GM12878 (cell line): ENCODE measurements at regions not wholly inside any gene's neighbourhood (a gene's known extent, or its start where the extent isn't known, plus 50 kb on each side); places are given as distances from the start of the nearest gene placed in this dataset.

Experiments
- ATAC-seq: fragments of 200-7000 bp; cut with Tn5 transposase; 3 replicates; pipeline ENCODE4 v1.9.1; 2020; ENCODE audit warnings: mild to moderate bottlenecking, moderate library complexity
- BruUV-seq: library from RNA; stranded (reverse); fragments of 400-500 nt; replicated peaks from 2 replicates; lab custom pipeline; 2021; lab: Mats Ljungman, UMichigan
- CTCF ChIA-PET: fragments of 300-600 bp; sonication (Branson Sonifier 250); formaldehyde crosslinking; extraction: SDS; loops from one replicate; lab custom pipeline; 2021; ENCODE audit warnings: inconsistent platforms; lab: Yijun Ruan, JAX
- POLR2A ChIA-PET: fragments of 350-600 bp; formaldehyde crosslinking; extraction: SDS; loops from one replicate; lab custom pipeline; 2021; ENCODE audit warnings: inconsistent platforms; lab: Charles Lee
- RAD21 ChIA-PET: fragments of 300-600 bp; sonication (Branson Sonifier 250); formaldehyde crosslinking; loops from one replicate; lab custom pipeline; 2023; ENCODE audit warnings: antibody characterized with exemption; ENCODE audit not compliant: unreplicated experiment; lab: Charles Lee
- SMC1A ChIA-PET: fragments of 300-600 bp; sonication (Branson Sonifier 250); formaldehyde crosslinking; loops from one replicate; lab custom pipeline; 2023; ENCODE audit not compliant: unreplicated experiment, uncharacterized antibody; lab: Charles Lee
- DNase-seq: peaks from one replicate; pipeline ENCODE4 v3.0.0-alpha.2; 2011; ENCODE audit warnings: low read depth, low spot score
- FAIRE-seq: peaks from 3 replicates; lab custom pipeline; 2011; peaks lifted over from hg19 to GRCh38; lab: Jason Lieb, UNC
- H2AFZ ChIP-seq: 2 replicates; pipeline ENCODE4 v1.6.0; 2011; ENCODE audit warnings: low read depth, low read length, control low read depth; ENCODE audit not compliant: control insufficient read depth
- H3K27ac ChIP-seq: 2 replicates; pipeline ENCODE4 v1.5.1; 2011; ENCODE audit warnings: control low read depth; ENCODE audit not compliant: control insufficient read depth, insufficient read depth
- H3K27me3 ChIP-seq, 2 experiments: replicated peaks in 1 of 2; 2 replicates each; pipeline versions ENCODE4 v1.6.0 to v1.6.1; 2011; ENCODE audit warnings: low read length in 1 of 2; ENCODE audit not compliant: control insufficient read depth in 2 of 2, insufficient read depth in 2 of 2
- H3K36me3 ChIP-seq, 2 experiments: 2 replicates each; pipeline ENCODE4 v1.5.1; 2011; ENCODE audit warnings: low read length in 1 of 2; ENCODE audit not compliant: control insufficient read depth in 2 of 2, insufficient read depth in 2 of 2
- H3K4me1 ChIP-seq: 2 replicates; pipeline ENCODE4 v1.6.1; 2011; ENCODE audit warnings: mild to moderate bottlenecking, low read length, moderate library complexity, mixed read lengths; ENCODE audit not compliant: control insufficient read depth, insufficient read depth
- H3K4me2 ChIP-seq: 2 replicates; pipeline ENCODE4 v1.6.0; 2011; ENCODE audit warnings: control low read depth; ENCODE audit not compliant: control insufficient read depth, insufficient read depth
- H3K4me3 ChIP-seq: fragments of 200-600 bp; sonication (generic); 2 replicates; pipeline ENCODE4 v1.5.1; 2016
- H3K79me2 ChIP-seq: 2 replicates; pipeline ENCODE4 v1.6.0; 2011; ENCODE audit warnings: low read length; ENCODE audit not compliant: control insufficient read depth, insufficient read depth
- H3K9ac ChIP-seq: 2 replicates; pipeline ENCODE4 v1.8.0; 2011; ENCODE audit warnings: low read length, control low read depth, mixed read lengths; ENCODE audit not compliant: control insufficient read depth, insufficient read depth
- H3K9me3 ChIP-seq: replicated peaks from 3 replicates; pipeline ENCODE4 v1.5.1; 2011; ENCODE audit warnings: mild to moderate bottlenecking, low read length; ENCODE audit not compliant: control insufficient read depth, insufficient read depth
- H4K20me1 ChIP-seq: 2 replicates; pipeline ENCODE4 v1.6.0; 2011; ENCODE audit not compliant: control insufficient read depth, insufficient read depth
- ATF3 ChIP-seq: IDR thresholded peaks from 2 replicates; pipeline ENCODE4 v1.6.1; 2011; ENCODE audit warnings: low read depth, mild to moderate bottlenecking, low read length, moderate library complexity, borderline replicate concordance; ENCODE audit errors: extremely low read depth
- FOS ChIP-seq: IDR thresholded peaks from 3 replicates; pipeline ENCODE4 v1.6.1; 2011; ENCODE audit warnings: borderline replicate concordance; ENCODE audit not compliant: insufficient read length; ENCODE audit errors: extremely low read depth
- HDAC6 ChIP-seq: fragments of 200-600 bp; sonication (generic); IDR thresholded peaks from one replicate; pipeline ENCODE4 v1.8.0; 2017; ENCODE audit warnings: antibody characterized with exemption; ENCODE audit not compliant: unreplicated experiment
- IRF4 ChIP-seq: IDR thresholded peaks from 2 replicates; pipeline ENCODE4 v1.6.1; 2011; ENCODE audit warnings: low read depth, low read length
- IRF5 ChIP-seq: fragments of 450-650 bp; IDR thresholded peaks from 2 replicates; pipeline ENCODE4 v1.6.1; 2017; ENCODE audit warnings: borderline replicate concordance
- LARP7 ChIP-seq: fragments of 450-650 bp; IDR thresholded peaks from 2 replicates; pipeline ENCODE4 v1.6.1; 2017; ENCODE audit warnings: mild to moderate bottlenecking
- PAX5 ChIP-seq: IDR thresholded peaks from 2 replicates; pipeline ENCODE4 v1.6.1; 2011; ENCODE audit warnings: low read depth, low read length, borderline replicate concordance
- PAX8 ChIP-seq: fragments of 450-650 bp; IDR thresholded peaks from 2 replicates; pipeline ENCODE4 v1.6.1; 2017; ENCODE audit warnings: mild to moderate bottlenecking, moderate library complexity
- POU2F2 ChIP-seq: IDR thresholded peaks from 3 replicates; pipeline ENCODE4 v1.6.1; 2011; ENCODE audit warnings: low read depth, mild to moderate bottlenecking, low read length, borderline replicate concordance
- RAD51 ChIP-seq: fragments of 450-650 bp; IDR thresholded peaks from 2 replicates; pipeline ENCODE4 v1.6.1; 2016; ENCODE audit warnings: moderate library complexity, mild to moderate bottlenecking, inconsistent platforms
- RCOR1 ChIP-seq: conservative IDR thresholded peaks from 2 replicates; pipeline ENCODE4 v1.6.1; 2012; ENCODE audit warnings: low read depth, low read length, improper control_type of control experiment
- TAF1 ChIP-seq: IDR thresholded peaks from 2 replicates; pipeline ENCODE4 v1.6.1; 2011; ENCODE audit warnings: mild to moderate bottlenecking, low read depth, low read length, borderline replicate concordance
- TARDBP ChIP-seq: IDR thresholded peaks from 2 replicates; pipeline ENCODE4 v1.6.1; 2016; ENCODE audit warnings: borderline replicate concordance
- YY1 ChIP-seq: IDR thresholded peaks from 2 replicates; pipeline ENCODE4 v1.6.1; 2011; ENCODE audit warnings: low read depth, mild to moderate bottlenecking, low read length
- ZNF274 ChIP-seq: IDR thresholded peaks from one replicate; pipeline ENCODE4 v1.8.0; 2011; ENCODE audit not compliant: insufficient read length, insufficient read depth
- WGBS: methylation state at CpG from one replicate; pipeline ENCODE4 v1.1.6; 2016; ENCODE audit warnings: low lambda C conversion rate; ENCODE audit not compliant: insufficient replicate concordance, insufficient coverage; ENCODE audit errors: missing lambda C conversion rate; 5-methylcytosine and 5-hydroxymethylcytosine counted together
- in situ Hi-C: fragments of 300-500 bp; cut with MboI; formaldehyde crosslinking; loops from 9 replicates; pipeline ENCODE4 v1.14.3; 2018; ENCODE audit warnings: mixed read lengths
- intact Hi-C: fragments of 100-400 bp; cut with micrococcal nuclease; formaldehyde crosslinking; loops from one replicate; pipeline ENCODE4 v1.14.2; 2022; ENCODE audit not compliant: unreplicated experiment

GRCh38 chr5:170166101-170166500 lies 60.4 kb downstream of the FOXI1 start:
- peaks cover 0 to 5% of the 10 kb centered on the region in 2 experiments; a peak in 3 of 4 replicates for H3K27me3 ChIP-seq
- in situ Hi-C loops = no loop called here
- ATAC-seq = no peak
- RAD21 ChIA-PET = no interaction called here
- WGBS = 16% methylated on average over 3 of the region's 3 CpGs
- TF ChIP-seq RAD51 (no peak), IRF4 (no peak), PAX8 (no peak), TARDBP (no peak), TAF1 (no peak)
- H3K4me3 ChIP-seq = no peak overlapping the region
- H3K4me1 ChIP-seq = peaks cover 7% of the 10 kb centered on the region
- no peaks in the 10 kb centered on the region for H3K36me3 ChIP-seq
- H3K9me3 ChIP-seq = no peaks in the 10 kb centered on the region
- no peaks in the 10 kb centered on the region for H3K79me2 ChIP-seq
- no peak overlapping the region for H2AFZ ChIP-seq
- H3K27ac ChIP-seq = no peak overlapping the region
- SMC1A ChIA-PET = interaction anchor here (1.2 kb wide), 1 partner anchor 255 kb away, joined by 3 read pairs; no protein-coding TSS in a partner anchor
- no peak overlapping the region for H3K9ac ChIP-seq
- BruUV-seq = no TSS peak
- H4K20me1 ChIP-seq = no peaks in the 10 kb centered on the region; the same call in 1 of the 2 replicates
- intact Hi-C loops = no loop called here
- no peak for FAIRE-seq
- POLR2A ChIA-PET = no interaction called here
- CTCF ChIA-PET = interaction anchor here (1.6 to 4.7 kb wide), 2 partner anchors 9 to 17 kb away, joined by 3 to 29 read pairs; no protein-coding TSS in a partner anchor
- no peak overlapping the region for H3K4me2 ChIP-seq
- no peak for DNase-seq

DNA sequence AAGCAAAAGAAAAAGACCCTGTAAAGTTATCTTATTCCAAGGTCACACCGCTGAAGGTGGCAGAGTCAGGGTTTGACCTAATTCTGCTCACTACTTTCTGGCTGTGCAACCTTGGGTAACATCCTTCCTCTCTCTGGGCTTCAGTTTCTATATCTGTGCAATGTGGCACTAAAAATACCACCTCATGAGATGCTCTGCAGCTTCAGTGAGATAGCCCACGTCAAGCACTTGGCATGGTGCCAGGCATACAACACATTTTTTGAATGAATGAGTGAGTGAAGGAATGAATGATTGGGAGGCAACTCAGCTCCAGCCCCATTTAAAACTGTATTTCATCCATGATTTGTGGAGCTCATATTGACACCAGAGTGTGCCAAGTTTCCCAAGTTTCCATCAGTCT lies 62.3 kb downstream of the FOXI1 start:
- H3K36me3 ChIP-seq = no peaks in the 10 kb centered on the region
- DNase-seq (no peak), ATAC-seq (no peak), FAIRE-seq (no peak)
- no peak overlapping the region for H3K4me2 ChIP-seq
- H3K79me2 ChIP-seq = no peaks in the 10 kb centered on the region
- ChIA-PET CTCF (interaction anchor here (4.7 kb wide), 1 partner anchor 15 kb away, joined by 29 read pairs; no protein-coding TSS in a partner anchor), POLR2A (no interaction called here), SMC1A (no interaction called here), RAD21 (no interaction called here)
- H3K4me3 ChIP-seq = no peak overlapping the region
- H4K20me1 ChIP-seq = no peaks in the 10 kb centered on the region; the same call in 1 of the 2 replicates
- 3% methylated on average over 2 of the region's 2 CpGs for WGBS
- in situ Hi-C loops = no loop called here
- TF ChIP-seq FOS (no peak), LARP7 (no peak), HDAC6 (no peak), IRF5 (no peak), ZNF274 (no peak), POU2F2 (no peak), PAX5 (no peak), ATF3 (no peak), RCOR1 (no peak), YY1 (no peak)
- H2AFZ ChIP-seq = no peak overlapping the region
- intact Hi-C loops = no loop called here
- H3K27ac ChIP-seq = no peak overlapping the region
- peaks cover 6% of the 10 kb centered on the region for H3K4me1 ChIP-seq
- no peaks in the 10 kb centered on the region for H3K9me3 ChIP-seq
- H3K27me3 ChIP-seq = peaks cover 0 to 3% of the 10 kb centered on the region in 2 experiments; a peak in 3 of 4 replicates
- no TSS peak for BruUV-seq
- no peak overlapping the region for H3K9ac ChIP-seq
